ENCODE measurements at regions not wholly inside any gene's neighbourhood (a gene's known extent, or its start where the extent isn't known, plus 50 kb on each side); places are given as distances from the start of the nearest gene placed in this dataset.

GRCh38 chr16:85980686-85981085 lies 81.7 kb downstream of the IRF8 start:
- Histone ChIP-seq H3K4me3 (ENCODE audit: low read length) (no peak overlapping the region), H3K9me2 (replicated peaks; ENCODE audit: low read length) (no peaks in the 10 kb centered on the region), H3K4me1 (ENCODE audit: insufficient read depth, low read length) (no peaks in the 10 kb centered on the region), H3K4me2 (ENCODE audit: low read length) (no peak overlapping the region), H3K9ac (ENCODE audit: low read length) (no peak overlapping the region), H4K20me1 (ENCODE audit: low read length) (no peaks in the 10 kb centered on the region), H3K9me3 (ENCODE audit: low read length) (no peaks in the 10 kb centered on the region), H3K27me3 (ENCODE audit: low read length) (peaks cover 89% of the 10 kb centered on the region), H3F3A (ENCODE audit: low read length, unreplicated experiment) (no peaks in the 10 kb centered on the region), H2AFZ (ENCODE audit: low read length) (no peak overlapping the region), H3K27ac (ENCODE audit: low read length) (no peak overlapping the region), H3K79me2 (ENCODE audit: low read length) (no peaks in the 10 kb centered on the region), H3K36me3 (ENCODE audit: low read depth, low read length) (no peaks in the 10 kb centered on the region)
- no peak for TF ChIP-seq EZH2 (IDR thresholded peaks at IDR 0.05; ENCODE audit: low read length, unreplicated experiment)
- no peak for TF ChIP-seq EZH2phosphoT487 (IDR thresholded peaks at IDR 0.05; ENCODE audit: borderline replicate concordance, low read length)
- no peak for TF ChIP-seq CTCF (conservative IDR thresholded peaks at IDR 0.05; ENCODE audit: low read depth, low read length)
- no TSS peak for BruUV-seq (replicated peaks)
- ChIA-PET CTCF (no interaction called here), POLR2A (ENCODE audit: unreplicated experiment) (no interaction called here)
- no peak for DNase-seq
- intact Hi-C loops (cut with micrococcal nuclease): no loop called here
- ATAC-seq: no peak

DNA sequence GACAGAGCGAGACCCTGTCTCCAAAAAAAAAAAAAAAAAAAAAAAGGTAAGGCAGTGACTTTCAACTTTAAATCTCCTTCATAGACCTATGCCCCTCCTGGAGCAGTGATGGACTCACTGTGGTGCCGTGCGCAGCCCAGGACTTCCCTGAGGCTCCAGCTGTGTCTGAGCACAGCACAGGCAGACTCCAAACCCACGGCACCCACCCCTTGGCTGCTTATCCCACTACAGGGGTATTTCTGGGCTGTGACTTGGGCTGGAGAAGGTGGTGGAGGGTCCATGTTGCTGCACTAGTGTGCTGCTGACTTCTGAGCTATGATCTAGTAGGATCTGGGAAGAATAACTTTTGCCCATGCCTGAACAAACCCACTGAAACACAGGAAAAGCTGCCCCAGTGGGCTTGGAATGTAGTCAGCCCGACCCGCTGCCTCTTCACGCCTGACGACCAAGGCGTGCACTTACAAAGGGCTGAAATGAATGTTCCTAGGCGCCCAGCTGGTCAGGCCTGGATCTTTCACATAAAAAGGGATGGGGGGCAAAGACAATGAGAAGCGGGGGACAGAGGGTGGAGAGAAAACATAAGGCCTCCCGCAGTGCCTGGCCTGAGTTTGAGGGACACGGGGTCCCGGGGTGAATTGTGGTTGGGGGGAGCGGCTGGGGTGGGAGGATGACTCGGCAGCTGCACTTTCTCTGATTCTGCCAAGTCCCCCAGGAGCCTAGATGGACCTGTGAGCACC lies 83.0 kb downstream of the IRF8 start:
- Histone ChIP-seq H3K27ac (ENCODE audit: low read length) (no peak overlapping the region), H3K9me3 (ENCODE audit: low read length) (no peaks in the 10 kb centered on the region), H3F3A (ENCODE audit: low read length, unreplicated experiment) (no peaks in the 10 kb centered on the region), H3K4me3 (ENCODE audit: low read length) (no peak overlapping the region), H4K20me1 (ENCODE audit: low read length) (no peaks in the 10 kb centered on the region), H3K9me2 (replicated peaks; ENCODE audit: low read length) (no peaks in the 10 kb centered on the region), H3K79me2 (ENCODE audit: low read length) (no peaks in the 10 kb centered on the region), H3K4me2 (ENCODE audit: low read length) (no peak overlapping the region), H2AFZ (ENCODE audit: low read length) (no peak overlapping the region), H3K4me1 (ENCODE audit: insufficient read depth, low read length) (no peaks in the 10 kb centered on the region), H3K27me3 (ENCODE audit: low read length) (peaks cover 88% of the 10 kb centered on the region), H3K36me3 (ENCODE audit: low read depth, low read length) (no peaks in the 10 kb centered on the region), H3K9ac (ENCODE audit: low read length) (no peak overlapping the region)
- intact Hi-C loops (cut with micrococcal nuclease): no loop called here
- TF ChIP-seq EZH2phosphoT487 (IDR thresholded peaks at IDR 0.05; ENCODE audit: borderline replicate concordance, low read length): no peak
- no peak for TF ChIP-seq EZH2 (IDR thresholded peaks at IDR 0.05; ENCODE audit: low read length, unreplicated experiment)
- no peak for TF ChIP-seq CTCF (conservative IDR thresholded peaks at IDR 0.05; ENCODE audit: low read depth, low read length)
- ATAC-seq (no peak), DNase-seq (no peak)
- BruUV-seq (replicated peaks): no TSS peak
- ChIA-PET CTCF (no interaction called here), POLR2A (ENCODE audit: unreplicated experiment) (no interaction called here)

GRCh38 chr16:85982563-85982939 lies 83.6 kb downstream of the IRF8 start:
- ChIA-PET POLR2A (ENCODE audit: unreplicated experiment) (no interaction called here), CTCF (no interaction called here)
- Histone ChIP-seq H3K9ac (ENCODE audit: low read length) (no peak overlapping the region), H3K9me3 (ENCODE audit: low read length) (no peaks in the 10 kb centered on the region), H3F3A (ENCODE audit: low read length, unreplicated experiment) (no peaks in the 10 kb centered on the region), H2AFZ (ENCODE audit: low read length) (no peak overlapping the region), H3K9me2 (replicated peaks; ENCODE audit: low read length) (no peaks in the 10 kb centered on the region), H4K20me1 (ENCODE audit: low read length) (no peaks in the 10 kb centered on the region), H3K4me1 (ENCODE audit: insufficient read depth, low read length) (no peaks in the 10 kb centered on the region), H3K27me3 (ENCODE audit: low read length) (peaks cover 85% of the 10 kb centered on the region), H3K36me3 (ENCODE audit: low read depth, low read length) (no peaks in the 10 kb centered on the region), H3K4me3 (ENCODE audit: low read length) (no peak overlapping the region), H3K4me2 (ENCODE audit: low read length) (no peak overlapping the region), H3K79me2 (ENCODE audit: low read length) (no peaks in the 10 kb centered on the region), H3K27ac (ENCODE audit: low read length) (no peak overlapping the region)
- no peak for ATAC-seq
- no peak for TF ChIP-seq EZH2 (IDR thresholded peaks at IDR 0.05; ENCODE audit: low read length, unreplicated experiment)
- TF ChIP-seq EZH2phosphoT487 (IDR thresholded peaks at IDR 0.05; ENCODE audit: borderline replicate concordance, low read length): no peak
- no peak for TF ChIP-seq CTCF (conservative IDR thresholded peaks at IDR 0.05; ENCODE audit: low read depth, low read length)
- intact Hi-C loops (cut with micrococcal nuclease): no loop called here
- DNase-seq: no peak
- BruUV-seq (replicated peaks): no TSS peak

Data from PC-3 (cell line).